PC-9 (cell line): ENCODE measurements at regions not wholly inside any gene's neighbourhood (a gene's known extent, or its start where the extent isn't known, plus 50 kb on each side); places are given as distances from the start of the nearest gene placed in this dataset.

Source experiments
- CTCF ChIP-seq: fragments of 200-600 bp; sonication (generic); conservative IDR thresholded peaks from 2 replicates; pipeline ENCODE4 v1.6.1; 2017; ENCODE audit warnings: mixed run types, antibody characterized with exemption, mild to moderate bottlenecking, moderate library complexity
- EZH2 ChIP-seq: fragments of 200-600 bp; sonication (generic); IDR thresholded peaks from 2 replicates; pipeline ENCODE4 v1.8.0; 2017; ENCODE audit warnings: antibody characterized with exemption, low read depth

GRCh38 chr1:175818929-175819328, 75.5 kb upstream of the TNR start:
- TF ChIP-seq CTCF (no peak), EZH2 (no peak)
